HG03066 (cell line): ENCODE measurements at regions not wholly inside any gene's neighbourhood (a gene's known extent, or its start where the extent isn't known, plus 50 kb on each side); places are given as distances from the start of the nearest gene placed in this dataset.
"Not testable (repeated sequence)": the region's sequence is repeated elsewhere in the genome, so short reads cannot be mapped to it uniquely, and the experiment has no call there.

Experiments used
- ATAC-seq: cut with Tn5 transposase; IDR thresholded peaks from one replicate; pipeline ENCODE4 v1.9.1; 2021; ENCODE audit warnings: low read depth; ENCODE audit not compliant: unreplicated experiment

DNA sequence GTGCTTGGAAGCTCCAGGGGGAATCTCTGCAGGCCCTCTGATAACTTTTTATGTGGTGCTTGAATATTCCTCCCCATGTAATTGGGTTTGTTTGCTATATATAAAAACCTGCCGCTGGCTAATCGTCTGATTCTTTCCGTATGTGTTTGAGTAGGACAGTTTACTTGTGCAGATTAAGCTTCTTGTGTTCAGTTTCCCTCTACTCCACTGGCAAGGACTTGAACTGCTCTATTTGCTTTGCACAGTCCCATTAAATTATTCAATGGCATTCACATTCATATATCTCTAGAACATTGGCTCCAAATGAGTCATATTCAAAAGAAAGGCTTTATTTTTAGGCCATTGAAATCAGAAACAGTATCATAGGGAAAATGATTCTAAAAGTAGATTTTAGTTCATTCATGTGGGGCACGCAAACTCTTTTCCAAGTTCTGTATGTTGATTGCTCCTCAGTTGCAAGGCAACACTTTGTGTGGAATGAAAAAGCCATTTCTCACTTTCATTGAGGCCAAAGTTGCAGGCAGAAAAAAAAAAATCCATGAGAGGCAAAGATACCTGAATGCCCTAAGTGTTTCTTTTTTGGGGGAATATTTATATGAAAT is 1682.3 kb upstream of the PIK3C3 start:
- no peak for ATAC-seq

DNA sequence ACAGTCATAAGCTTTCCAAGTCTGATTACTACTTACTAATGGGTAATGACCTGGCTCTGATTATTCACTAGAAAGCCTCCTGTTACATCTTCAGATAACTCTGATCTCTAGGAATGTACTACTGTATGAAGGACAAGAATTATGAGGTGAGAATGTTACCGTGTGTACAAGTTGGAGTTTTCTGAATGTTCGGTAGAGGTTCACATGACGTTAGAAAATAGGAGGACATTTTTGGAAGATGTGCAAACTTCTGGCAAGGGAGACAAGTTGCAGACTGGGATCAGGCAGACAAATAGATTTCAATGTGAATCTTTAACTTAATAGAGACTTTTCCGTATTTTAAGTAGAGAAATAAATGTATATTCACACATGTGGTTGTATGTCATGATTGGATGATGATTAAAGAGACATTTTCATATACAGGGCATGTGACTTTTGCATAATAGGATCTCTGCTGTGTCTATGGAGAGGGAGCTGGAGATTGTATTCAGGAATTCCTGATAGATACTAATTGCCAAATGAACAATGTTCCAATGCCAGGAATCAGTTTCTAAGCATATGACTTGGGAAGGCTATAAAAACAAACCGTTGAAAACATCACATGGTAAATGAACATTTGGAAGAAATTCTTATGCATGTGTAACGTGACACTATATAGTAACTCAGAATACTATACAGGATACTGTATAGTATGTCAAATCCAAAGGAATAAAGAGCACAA is 1695.8 kb upstream of the PIK3C3 start:
- no peak for ATAC-seq

DNA sequence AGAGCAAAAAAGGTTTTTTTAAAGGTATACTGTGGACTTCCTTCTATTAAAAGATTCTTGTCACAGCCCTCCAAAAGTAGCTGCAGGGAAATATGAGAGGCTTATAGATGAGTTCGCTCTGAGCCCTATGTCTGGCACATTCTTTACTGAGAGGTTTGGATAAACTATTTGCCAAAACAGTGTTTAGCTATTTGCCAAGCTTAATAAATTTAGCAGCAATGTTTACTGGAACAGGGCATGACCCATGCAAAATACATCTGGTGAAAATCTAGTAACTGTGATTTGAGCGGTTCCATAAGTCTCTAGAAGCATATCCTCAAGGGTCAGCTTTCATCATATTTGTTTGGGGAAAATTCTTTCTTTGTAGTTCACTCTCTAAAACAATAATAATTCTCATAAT is 1696.7 kb upstream of the PIK3C3 start:
- no peak for ATAC-seq

DNA sequence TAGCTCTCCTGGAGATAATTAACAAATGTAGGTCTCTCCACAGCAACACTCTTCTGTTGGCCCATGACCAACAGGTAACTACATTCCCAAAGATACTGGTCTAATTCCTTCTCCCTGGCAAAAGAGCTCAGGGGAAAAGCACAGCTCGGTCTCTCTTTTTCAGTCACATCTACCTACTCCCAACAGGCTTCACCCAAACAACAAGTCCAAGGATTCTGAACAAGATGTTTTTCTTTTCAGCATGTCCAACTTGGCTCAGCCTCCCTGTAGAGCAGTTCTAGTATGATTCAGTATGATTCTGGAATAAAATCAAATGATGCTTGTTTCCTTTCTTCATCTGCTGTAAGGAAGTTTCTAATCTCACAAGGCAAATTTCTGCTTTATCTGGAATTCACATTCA is 1704.8 kb upstream of the PIK3C3 start:
- ATAC-seq = no peak

DNA sequence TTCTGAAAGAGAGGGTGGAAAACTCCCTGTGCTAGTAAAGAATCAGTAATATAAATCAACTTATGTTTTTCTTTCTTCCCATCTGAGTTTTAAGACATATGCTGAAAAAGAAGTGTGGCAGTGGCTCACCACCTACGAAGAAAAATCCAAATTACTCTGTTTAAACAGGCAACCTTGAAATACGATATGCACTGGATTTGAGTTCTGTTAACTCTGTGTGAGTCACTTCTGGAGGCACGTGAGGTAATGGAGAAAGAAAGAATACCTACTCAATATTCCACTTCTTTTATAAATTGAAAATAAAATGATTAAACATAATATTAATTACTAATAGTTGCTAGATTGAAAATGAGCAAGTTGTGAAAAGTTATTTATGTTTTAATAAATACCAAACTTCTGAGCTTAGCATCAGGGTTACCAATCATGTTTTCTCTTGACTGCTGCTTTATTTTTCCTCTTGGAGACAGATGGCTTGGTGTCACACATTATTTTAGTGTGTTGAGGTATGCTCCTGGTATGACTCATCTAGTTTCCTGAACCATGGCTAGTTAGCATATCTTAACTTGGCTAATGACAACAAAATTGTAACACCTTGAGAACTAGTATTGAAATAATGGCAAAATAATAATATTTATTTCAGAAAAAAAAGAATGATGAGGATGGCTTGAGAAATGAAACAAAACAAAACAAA is 1705.5 kb upstream of the PIK3C3 start:
- ATAC-seq = no peak

DNA sequence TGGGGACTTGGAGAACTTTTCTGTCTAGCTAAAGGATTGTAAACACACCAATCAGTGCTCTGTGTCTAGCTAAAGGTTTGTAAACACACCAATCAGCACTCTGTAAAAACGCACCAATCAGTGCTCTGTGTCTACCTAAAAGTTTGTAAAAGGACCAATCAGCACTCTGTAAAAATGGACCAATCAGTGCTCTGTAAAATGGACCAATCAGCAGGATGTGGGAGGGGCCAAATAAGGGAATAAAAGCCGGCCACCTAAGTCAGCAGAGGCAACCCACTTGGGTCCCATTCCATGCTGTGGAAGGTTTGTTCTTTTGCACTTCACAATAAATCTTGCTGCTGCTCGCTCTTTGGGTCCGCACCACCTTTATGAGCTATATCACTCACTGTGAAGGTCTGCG is 1709.4 kb upstream of the PIK3C3 start:
- not testable (repeated sequence) for ATAC-seq

DNA sequence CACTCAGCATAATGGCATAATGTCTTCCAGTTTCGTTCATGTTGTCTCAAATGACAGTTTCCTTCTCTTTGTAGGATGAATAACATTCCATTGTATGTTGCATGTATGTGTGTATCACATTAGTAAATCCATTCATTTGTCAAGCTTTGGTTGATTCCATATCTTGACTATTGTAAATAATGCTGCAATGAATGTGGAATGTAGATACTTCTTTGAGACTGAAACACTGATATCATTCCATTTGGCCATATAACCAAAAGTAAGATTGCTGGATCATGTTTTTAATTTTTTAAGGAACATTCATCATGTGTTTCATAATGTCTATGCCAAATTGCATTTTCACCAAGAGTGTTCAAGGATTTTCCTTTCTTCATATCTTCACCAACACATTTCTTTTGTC is 1711.4 kb upstream of the PIK3C3 start:
- no peak for ATAC-seq

DNA sequence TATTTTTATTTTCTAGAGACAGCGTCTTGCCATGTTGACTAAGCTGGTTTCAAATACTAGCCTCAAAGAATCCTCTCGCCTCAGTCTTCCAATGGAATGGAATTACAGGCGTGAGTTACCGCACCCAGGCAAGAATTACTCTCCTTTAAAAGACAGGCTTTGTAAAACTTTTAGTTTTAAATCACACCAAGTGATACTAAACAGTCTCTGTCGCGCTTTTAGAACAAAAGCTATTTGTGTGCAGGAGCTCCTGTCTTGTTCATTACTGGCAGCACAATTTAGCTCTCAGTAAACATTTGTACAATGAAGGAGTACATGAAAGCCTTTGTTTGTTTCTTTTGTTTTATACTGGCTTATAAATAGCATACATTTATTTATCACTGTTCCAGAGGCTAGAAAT is 1719.2 kb upstream of the PIK3C3 start:
- no peak for ATAC-seq

DNA sequence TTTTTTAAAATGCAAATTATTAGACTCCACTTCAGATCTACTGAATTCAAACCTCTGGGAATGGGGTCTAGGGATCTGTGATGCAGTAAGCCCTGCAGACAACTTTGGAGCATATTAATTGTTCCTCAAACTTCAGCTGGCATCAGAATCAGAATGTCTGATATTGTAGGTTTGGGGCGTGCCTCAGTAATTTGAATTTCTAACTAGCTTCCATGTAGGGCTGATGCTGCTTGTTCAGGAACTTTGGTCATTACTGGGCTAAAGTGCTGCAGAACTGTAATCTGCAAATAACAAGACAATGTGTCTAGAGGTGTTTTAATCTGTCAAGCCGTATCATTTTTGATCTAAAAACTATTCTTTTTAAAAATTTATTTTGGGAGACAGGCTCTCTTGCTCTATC is 1719.7 kb upstream of the PIK3C3 start:
- ATAC-seq = no peak

DNA sequence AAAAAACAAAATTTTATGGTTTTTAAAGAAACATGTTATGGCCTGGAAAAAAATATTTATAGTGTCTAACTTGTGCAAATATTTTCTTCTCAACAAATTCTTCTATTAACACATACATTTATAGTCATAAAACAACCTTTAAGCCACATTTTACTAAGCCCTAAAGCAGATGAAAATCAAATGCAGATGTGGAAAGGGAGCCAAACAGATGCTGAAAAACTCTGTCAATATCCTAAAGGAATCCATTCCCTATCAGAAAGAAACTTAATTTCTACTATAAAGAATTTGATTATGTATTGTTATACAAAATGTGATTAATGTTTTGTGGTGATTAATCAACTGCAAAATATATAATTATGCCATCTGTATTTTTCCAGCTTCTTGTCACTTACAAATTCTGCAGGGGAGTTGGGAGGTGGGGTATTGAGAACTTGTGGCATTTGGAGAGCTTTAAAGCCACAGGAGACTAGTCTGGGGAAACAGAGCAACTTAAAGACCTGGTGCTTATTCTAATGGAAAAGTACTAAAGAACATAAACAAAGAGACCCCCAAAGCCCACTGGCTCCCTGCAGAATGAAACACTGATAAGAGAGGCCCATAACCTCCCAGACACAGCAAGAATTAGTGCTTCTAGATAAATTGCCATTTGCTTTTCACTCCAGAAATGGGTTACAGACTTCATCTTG is 1721.0 kb upstream of the PIK3C3 start:
- ATAC-seq = no peak

DNA sequence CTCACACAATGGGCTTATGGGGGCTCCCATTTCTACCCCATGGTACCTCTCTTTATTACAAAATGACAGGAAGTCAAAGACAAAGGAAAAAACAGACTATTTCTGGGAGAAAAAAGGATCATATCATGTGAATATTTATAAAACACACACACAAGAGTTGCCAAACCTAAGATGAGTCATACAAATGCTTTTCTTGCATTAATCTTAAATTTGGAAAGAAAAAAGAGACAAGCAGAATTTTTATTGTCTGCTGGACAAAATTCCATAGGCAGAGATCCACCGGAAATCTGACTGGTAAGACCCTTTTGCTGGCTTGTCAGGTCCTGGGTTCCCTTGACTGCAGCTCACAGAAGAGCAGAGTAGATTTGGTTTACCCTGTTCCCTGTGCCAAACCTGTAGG is 1732.3 kb upstream of the PIK3C3 start:
- ATAC-seq = no peak

DNA sequence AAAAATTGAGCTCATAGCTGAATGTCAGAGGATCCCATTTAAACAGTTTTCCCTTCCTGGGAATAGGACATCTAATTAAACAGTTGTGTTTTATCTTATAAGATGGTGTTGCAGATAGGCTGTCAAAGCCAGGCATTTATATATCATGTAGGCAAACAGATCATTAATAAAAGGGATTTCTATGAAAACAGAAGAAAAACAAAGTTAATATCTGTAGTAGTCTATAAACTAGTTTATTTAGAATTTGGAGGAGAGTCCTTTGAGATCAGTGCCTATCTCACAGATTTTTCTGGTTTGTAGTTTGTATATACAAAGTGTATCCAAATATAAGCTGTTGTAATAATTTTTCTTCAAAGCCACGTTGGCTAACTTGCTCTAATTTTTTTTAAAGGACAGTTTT is 1738.2 kb upstream of the PIK3C3 start:
- ATAC-seq = no peak

DNA sequence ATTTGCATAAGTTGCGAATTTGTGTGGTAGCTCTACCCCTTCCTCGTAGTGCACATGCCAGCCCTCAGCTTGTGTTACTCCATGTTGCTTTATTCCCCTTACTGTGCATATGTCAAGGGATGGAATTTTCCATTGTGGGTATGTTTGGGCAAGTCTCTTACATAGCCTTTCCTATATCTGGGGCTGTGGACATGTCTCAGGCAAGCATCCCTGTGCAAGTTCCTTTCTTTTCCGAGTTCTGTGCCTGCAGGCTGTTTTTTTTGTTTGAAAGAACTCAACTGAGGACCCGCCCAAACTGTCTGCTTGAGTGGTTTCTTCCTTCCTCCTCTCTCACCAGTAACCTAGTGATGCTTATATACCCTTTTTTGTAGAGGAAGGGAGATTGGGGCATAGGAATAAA is 1739.1 kb upstream of the PIK3C3 start:
- no peak for ATAC-seq

DNA sequence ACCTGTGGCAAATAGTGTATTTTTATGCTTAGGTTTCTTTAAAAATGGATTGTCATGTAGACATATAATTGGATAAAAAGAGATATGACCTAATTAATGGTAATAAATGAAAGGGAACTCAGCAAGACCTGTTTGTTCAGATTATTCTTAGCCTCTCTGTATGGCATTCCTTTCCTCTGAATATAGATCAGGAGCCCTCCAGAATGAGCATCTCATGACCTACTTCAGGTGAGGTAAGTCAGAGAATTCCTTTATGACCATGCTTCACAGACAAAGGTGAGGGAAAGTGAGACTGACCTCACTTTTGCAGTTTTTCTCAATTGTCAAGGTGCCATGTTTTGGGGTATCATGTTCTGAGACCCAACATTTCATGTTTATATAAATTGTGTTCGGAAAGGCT is 1744.3 kb upstream of the PIK3C3 start:
- no peak for ATAC-seq

DNA sequence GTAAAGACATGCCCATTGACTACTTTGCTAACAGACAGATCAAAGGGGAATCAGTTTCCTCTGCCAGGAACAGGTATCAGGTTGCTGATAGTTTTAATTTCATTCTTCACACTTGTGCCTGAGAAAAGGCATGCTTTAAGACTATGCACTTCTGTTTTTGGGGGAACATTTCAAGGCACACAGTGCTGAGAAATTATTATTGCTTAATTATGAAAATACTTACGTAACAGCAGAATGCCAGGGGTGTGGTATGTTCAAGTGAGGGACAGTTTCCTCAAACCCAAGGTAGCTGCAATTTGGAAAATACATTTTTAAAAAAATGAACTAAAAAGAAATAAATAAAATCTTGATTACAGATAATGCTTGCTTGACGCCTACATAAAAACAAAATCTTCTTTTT is 1746.1 kb upstream of the PIK3C3 start:
- no peak for ATAC-seq

DNA sequence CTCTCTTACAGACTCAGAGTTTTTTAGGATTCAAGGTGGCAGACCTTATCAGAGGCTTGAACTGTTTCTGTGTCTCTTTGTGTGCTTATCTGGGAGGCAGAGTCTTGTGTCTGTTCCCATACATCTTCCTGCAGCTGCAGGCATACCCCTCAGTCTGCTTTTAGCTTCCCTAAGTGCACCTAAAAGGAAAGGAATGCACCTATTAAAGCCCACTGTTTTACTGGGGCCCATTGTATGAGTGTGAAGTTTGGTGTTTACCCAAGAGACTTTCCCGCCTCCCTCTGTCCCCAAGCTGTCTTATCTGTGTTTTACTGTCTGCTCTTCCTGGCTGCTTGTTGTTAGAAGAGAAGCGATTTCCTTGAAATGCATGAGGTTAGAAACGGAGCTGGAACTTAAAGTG is 1757.3 kb upstream of the PIK3C3 start:
- no peak for ATAC-seq

DNA sequence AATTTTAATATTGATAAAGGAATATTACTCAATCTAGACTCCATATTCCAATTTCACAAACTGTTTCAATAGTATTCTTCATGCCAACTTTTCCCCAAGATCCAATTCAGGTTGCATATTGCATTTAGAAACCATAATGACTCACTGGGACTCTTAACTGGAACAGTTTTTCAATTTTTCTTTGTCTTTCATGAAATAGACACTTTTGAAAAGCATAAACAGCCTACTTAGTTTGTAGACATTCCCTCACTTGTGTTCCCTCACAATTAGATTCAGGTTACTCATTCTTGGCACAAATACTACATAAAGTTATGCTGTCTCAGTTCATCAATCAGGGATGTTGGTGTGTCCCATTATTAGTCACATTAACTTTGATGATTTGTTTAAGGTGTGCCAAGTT is 1768.4 kb upstream of the PIK3C3 start:
- no peak for ATAC-seq

DNA sequence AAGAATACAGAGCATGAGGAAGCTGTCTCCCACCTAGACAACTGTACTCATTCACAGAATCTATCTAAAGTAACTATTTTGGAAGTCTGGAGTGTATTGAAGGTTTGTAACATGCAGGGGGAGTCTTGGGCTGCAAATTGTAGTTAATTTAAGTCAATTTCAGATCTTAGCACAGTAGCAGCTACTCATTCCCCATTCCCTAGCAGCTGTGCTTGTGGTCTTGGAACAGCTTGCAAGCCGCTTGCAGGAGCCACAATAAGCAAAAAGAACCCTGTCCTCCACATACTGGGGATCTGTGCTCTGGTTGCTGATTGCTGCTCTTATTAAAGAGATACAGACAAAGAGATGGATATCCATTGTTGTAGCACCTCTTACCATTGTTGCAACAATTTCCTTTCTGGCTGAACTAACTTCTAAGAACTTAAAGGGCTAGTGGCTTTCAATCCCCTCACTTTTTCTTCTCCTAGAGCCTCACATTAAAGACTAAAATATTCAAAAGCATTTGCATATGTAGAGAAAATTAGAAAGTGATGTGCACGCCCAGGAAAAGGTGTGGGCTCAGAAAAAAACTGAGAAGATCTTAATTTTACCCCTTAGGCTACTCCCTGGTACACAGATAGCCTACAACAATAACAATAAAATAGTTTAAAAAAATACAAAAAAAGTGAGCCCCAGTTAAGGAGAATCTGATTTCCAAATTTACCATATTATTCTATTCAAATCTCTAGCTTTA is 1775.1 kb upstream of the PIK3C3 start:
- no peak for ATAC-seq

DNA sequence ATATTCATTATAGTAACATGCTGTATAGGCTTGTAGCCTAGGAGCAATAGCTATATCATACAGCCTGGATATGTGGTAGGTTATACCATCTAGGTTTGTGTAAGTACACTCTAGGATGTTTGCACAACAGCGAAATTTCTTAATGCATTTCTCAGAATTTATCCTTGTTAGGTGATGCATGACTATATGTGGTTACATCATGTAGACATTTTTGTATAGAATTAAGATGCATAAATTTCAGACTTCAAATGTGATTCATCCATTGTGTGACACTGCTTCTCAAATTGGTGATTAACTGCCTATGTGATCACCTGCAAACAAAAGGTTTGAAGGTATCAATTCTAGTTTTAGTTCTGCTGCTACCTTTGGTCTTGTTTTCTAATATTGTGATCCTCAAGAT is 1787.0 kb upstream of the PIK3C3 start:
- ATAC-seq = no peak

DNA sequence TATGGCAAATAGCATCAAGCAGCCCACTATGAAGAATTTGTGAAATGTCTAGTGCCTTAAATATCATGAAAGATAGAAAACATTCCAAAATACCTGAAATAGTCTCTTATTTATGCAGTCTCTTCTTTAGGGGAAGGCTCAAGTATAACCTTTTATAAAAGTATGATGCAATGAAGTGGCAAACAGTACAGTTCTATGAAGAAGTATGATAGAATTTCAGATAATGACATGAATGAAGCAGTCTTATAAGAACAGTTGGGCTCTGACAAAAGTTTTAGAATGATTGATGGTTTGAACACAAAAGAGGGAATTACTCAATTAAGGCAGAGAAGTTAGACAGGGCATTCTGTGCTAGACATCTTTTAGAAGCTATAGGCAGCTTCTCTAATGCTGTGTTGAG is 1791.8 kb upstream of the PIK3C3 start:
- no peak for ATAC-seq

DNA sequence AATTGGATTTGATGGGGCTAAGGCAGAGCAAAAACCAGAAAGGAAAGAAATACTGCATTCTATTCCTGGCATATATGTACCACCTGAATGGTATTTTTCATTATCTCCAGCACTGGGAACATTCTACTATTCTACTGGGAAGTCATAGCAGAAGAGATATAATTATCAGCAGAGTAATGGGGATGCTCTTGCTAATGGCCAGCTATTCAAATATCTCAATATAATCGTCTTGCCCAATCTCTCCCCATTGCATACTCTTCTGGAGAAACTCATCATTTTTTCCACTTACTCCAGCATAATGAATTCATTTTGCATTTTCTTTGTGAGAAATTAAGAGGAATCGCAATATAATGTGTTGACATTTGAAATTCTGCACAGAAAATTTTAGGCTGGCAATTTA is 1794.7 kb upstream of the PIK3C3 start:
- ATAC-seq = no peak
